Body of pancreas (tissue), 4 donors: ENCODE measurements at regions not wholly inside any gene's neighbourhood (a gene's known extent, or its start where the extent isn't known, plus 50 kb on each side); places are given as distances from the start of the nearest gene placed in this dataset.

ENCODE experiments used
- ATAC-seq: fragments of 150-250 bp; one replicate; pipeline ENCODE4 v1.9.1; 2016
- DNase-seq, 4 donors: peaks; one replicate each; pipeline ENCODE4 v3.0.0-alpha.2; 2019
- H3K27ac ChIP-seq, 4 donors: fragments of 200-600 bp; sonication (generic); 1 replicate in 3 of 4; 2 replicates in 1 of 4; pipeline versions ENCODE4 v1.5.1 to v1.6.1; 2016 to 2019; ENCODE audit warnings: mild to moderate bottlenecking in 1 of 4, mixed read lengths in 1 of 4, moderate library complexity in 1 of 4
- H3K27me3 ChIP-seq, 2 donors: fragments of 200-600 bp; sonication (generic); one replicate each; pipeline ENCODE4 v1.6.0; 2016; ENCODE audit warnings: mild to moderate bottlenecking in 1 of 2
- H3K36me3 ChIP-seq, 2 donors: fragments of 200-600 bp; sonication (generic); replicated peaks in 1 of 2; 2 replicates each; pipeline ENCODE4 v1.5.1; 2016; ENCODE audit warnings: low read depth in 2 of 2; ENCODE audit not compliant: insufficient read depth in 1 of 2
- H3K4me1 ChIP-seq: fragments of 200-600 bp; sonication (generic); one replicate; pipeline ENCODE4 v1.6.0; 2016
- H3K4me3 ChIP-seq, 2 donors: fragments of 200-600 bp; sonication (generic); 1 replicate in 1 of 2; 2 replicates in 1 of 2; pipeline ENCODE4 v1.5.1; 2016 to 2019
- H3K9me3 ChIP-seq, 3 donors: fragments of 200-600 bp; sonication (generic); 1 replicate in 2 of 3; 2 replicates in 1 of 3; pipeline ENCODE4 v1.5.1; 2016
- CTCF ChIP-seq, 7 experiments: fragments of 450-650 bp in 4 of 7; fragments of 200-600 bp in 3 of 7; sonication (generic) in 3 of 7; IDR thresholded peaks; one replicate each; pipeline ENCODE4 v1.5.1; 2016 to 2019; ENCODE audit warnings: antibody characterized with exemption in 7 of 7
- POLR2A ChIP-seq, 3 donors: fragments of 450-650 bp; IDR thresholded peaks; one replicate each; pipeline ENCODE4 v1.6.1; 2016; ENCODE audit warnings: antibody characterized with exemption in 3 of 3, mild to moderate bottlenecking in 2 of 3
- WGBS, 2 donors: methylation state at CpG; one replicate each; pipeline ENCODE4 v1.1.5; 2017; 5-methylcytosine and 5-hydroxymethylcytosine counted together
- intact Hi-C: fragments of 100-400 bp; cut with DNase I; formaldehyde crosslinking; loops from one replicate; pipeline ENCODE4 v1.15.1; 2023

- WGBS, 2 donors = 76 to 77% methylated on average over 2 of the region's 2 CpGs
- H3K27me3 ChIP-seq = no peaks in the 10 kb centered on the region
- H3K27ac ChIP-seq = no peak overlapping the region
- H3K9me3 ChIP-seq = no peaks in the 10 kb centered on the region
- no peaks in the 10 kb centered on the region for H3K36me3 ChIP-seq
- DNase-seq = no peak
- no peak for TF ChIP-seq CTCF (IDR thresholded peaks at IDR 0.05)
- TF ChIP-seq POLR2A (IDR thresholded peaks at IDR 0.05) = no peak
- no peak for ATAC-seq
- H3K4me3 ChIP-seq = no peak overlapping the region
- intact Hi-C loops = no loop called here
- no peaks in the 10 kb centered on the region for H3K4me1 ChIP-seq
Measured at GRCh38 chr9:13023498-13023897, 248.7 kb downstream of the LURAP1L start.

GRCh38 chr9:13026956-13027355, 252.1 kb downstream of the LURAP1L start:
- DNase-seq (no peak), ATAC-seq (no peak)
- Histone ChIP-seq H3K27me3 (no peaks in the 10 kb centered on the region), H3K9me3 (no peaks in the 10 kb centered on the region), H3K36me3 (no peaks in the 10 kb centered on the region), H3K4me3 (no peak overlapping the region), H3K27ac (no peak overlapping the region), H3K4me1 (no peaks in the 10 kb centered on the region)
- 43 to 46% methylated on average over 3 of the region's 3 CpGs for WGBS, 2 donors
- no peak for TF ChIP-seq POLR2A (IDR thresholded peaks at IDR 0.05)
- TF ChIP-seq CTCF (IDR thresholded peaks at IDR 0.05) = no peak
- intact Hi-C loops = no loop called here

GRCh38 chr9:13027879-13028278, 251.6 kb downstream of the MPDZ start:
- 70 to 74% methylated on average over 6 of the region's 6 CpGs for WGBS, 2 donors
- no peaks in the 10 kb centered on the region for H3K4me1 ChIP-seq
- H3K4me3 ChIP-seq = no peak overlapping the region
- TF ChIP-seq CTCF (IDR thresholded peaks at IDR 0.05) (no peak), POLR2A (IDR thresholded peaks at IDR 0.05) (no peak)
- no peaks in the 10 kb centered on the region for H3K9me3 ChIP-seq
- H3K27ac ChIP-seq = no peak overlapping the region
- intact Hi-C loops = no loop called here
- no peaks in the 10 kb centered on the region for H3K27me3 ChIP-seq
- ATAC-seq (no peak), DNase-seq (no peak)
- H3K36me3 ChIP-seq = no peaks in the 10 kb centered on the region

- intact Hi-C loops = no loop called here
- H3K27ac ChIP-seq = no peak overlapping the region
- no peaks in the 10 kb centered on the region for H3K27me3 ChIP-seq
- H3K36me3 ChIP-seq = no peaks in the 10 kb centered on the region
- ATAC-seq (no peak), DNase-seq (no peak)
- H3K4me1 ChIP-seq = peaks cover 17% of the 10 kb centered on the region
- TF ChIP-seq POLR2A (IDR thresholded peaks at IDR 0.05) (no peak), CTCF (IDR thresholded peaks at IDR 0.05) (no peak)
- H3K4me3 ChIP-seq = no peak overlapping the region
- no peaks in the 10 kb centered on the region for H3K9me3 ChIP-seq
- 86 to 91% methylated on average over 8 of the region's 8 CpGs for WGBS, 2 donors
Measured at GRCh38 chr9:13032585-13032984, 246.9 kb downstream of the MPDZ start.

- H3K4me1 ChIP-seq = peaks cover 17% of the 10 kb centered on the region
- no peaks in the 10 kb centered on the region for H3K9me3 ChIP-seq
- 4 to 6% methylated on average over 19 of the region's 19 CpGs for WGBS, 2 donors
- TF ChIP-seq CTCF (IDR thresholded peaks at IDR 0.05) = peak; percentile 35 to 79 (median 69)
- TF ChIP-seq POLR2A (IDR thresholded peaks at IDR 0.05) = no peak
- H3K27me3 ChIP-seq = no peaks in the 10 kb centered on the region
- H3K4me3 ChIP-seq = no peak overlapping the region
- ATAC-seq = peak; percentile 89
- intact Hi-C loops = no loop called here
- peak; percentile 59 to 71 (median 62) for DNase-seq
- H3K36me3 ChIP-seq = no peaks in the 10 kb centered on the region
- H3K27ac ChIP-seq = no peak overlapping the region
Measured at GRCh38 chr9:13033959-13034693, 245.4 kb downstream of the MPDZ start.
